ENCODE measurements at regions not wholly inside any gene's neighbourhood (a gene's known extent, or its start where the extent isn't known, plus 50 kb on each side); places are given as distances from the start of the nearest gene placed in this dataset.

DNA sequence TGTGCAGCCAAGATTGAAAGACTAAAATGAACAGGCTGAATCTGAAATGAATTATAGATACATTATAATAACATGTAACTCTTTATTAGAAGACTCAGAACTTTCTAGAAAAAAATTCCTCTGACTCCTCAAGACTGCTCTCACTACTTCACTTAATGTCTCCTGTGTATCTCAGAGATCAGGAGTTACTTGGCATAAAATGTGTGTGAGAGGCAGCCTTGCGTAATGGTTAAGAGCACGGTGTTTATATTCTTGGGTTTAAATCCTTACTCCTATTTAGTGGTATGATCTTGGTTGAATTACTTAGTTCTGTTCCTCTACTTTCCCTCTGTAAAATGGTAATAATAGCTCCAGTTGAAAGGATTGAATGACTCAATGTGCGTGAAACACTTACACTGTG is 634.9 kb downstream of the LTN1 start:
- no peaks in the 10 kb centered on the region for H3K4me1 ChIP-seq (ENCODE audit: insufficient read depth, low read length, poor library complexity, severe bottlenecking)
- no peaks in the 10 kb centered on the region for H3K36me3 ChIP-seq (ENCODE audit: insufficient read depth, low read length)
- TF ChIP-seq EZH2phosphoT487 (IDR thresholded peaks at IDR 0.05; ENCODE audit: borderline replicate concordance) (no peak), CTCF (conservative IDR thresholded peaks at IDR 0.05; ENCODE audit: low read length) (no peak)
- no peaks in the 10 kb centered on the region for H3K9me2 ChIP-seq (replicated peaks; ENCODE audit: low read depth, low read length)
- no peak overlapping the region for H3K4me2 ChIP-seq (ENCODE audit: low read depth, low read length, poor library complexity, severe bottlenecking)
- H3K79me2 ChIP-seq (ENCODE audit: insufficient read depth, low read length), result no peaks in the 10 kb centered on the region
- no peak overlapping the region for H3K4me3 ChIP-seq (ENCODE audit: low read length, poor library complexity, severe bottlenecking)
- no peak overlapping the region for H2AFZ ChIP-seq (ENCODE audit: low read length)
- H3K27me3 ChIP-seq (ENCODE audit: insufficient read depth, low read length, poor library complexity, severe bottlenecking), result no peaks in the 10 kb centered on the region
- H4K20me1 ChIP-seq (ENCODE audit: insufficient read depth, low read length, poor library complexity, severe bottlenecking), result no peaks in the 10 kb centered on the region
- no peak overlapping the region for H3K9ac ChIP-seq (ENCODE audit: low read depth, low read length, poor library complexity, severe bottlenecking)
- no peaks in the 10 kb centered on the region for H3K9me3 ChIP-seq (ENCODE audit: insufficient read depth, low read depth, low read length)
- H3F3A ChIP-seq (ENCODE audit: low read depth), result no peaks in the 10 kb centered on the region

DNA sequence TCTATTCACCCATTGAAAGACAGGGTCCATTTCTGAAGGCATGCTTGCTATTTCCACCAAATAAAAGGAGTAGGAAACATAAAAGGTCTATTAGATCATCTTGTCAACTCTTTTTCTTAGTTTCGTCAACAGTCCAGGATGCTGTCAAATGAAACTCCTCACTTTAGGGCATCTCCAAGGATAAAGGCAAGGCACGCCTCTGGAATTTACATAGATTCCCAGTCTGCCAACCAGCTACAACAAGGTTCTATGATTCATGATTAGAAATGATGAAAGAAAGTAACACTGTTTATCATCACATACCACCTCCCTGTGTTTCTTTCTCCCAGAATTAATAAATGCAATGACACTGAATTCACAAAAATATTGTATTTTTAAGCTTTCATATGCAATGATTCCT is 636.3 kb downstream of the LTN1 start:
- Histone ChIP-seq H3K79me2 (ENCODE audit: insufficient read depth, low read length) (no peaks in the 10 kb centered on the region), H2AFZ (ENCODE audit: low read length) (no peak overlapping the region), H4K20me1 (ENCODE audit: insufficient read depth, low read length, poor library complexity, severe bottlenecking) (no peaks in the 10 kb centered on the region), H3K9me2 (replicated peaks; ENCODE audit: low read depth, low read length) (no peaks in the 10 kb centered on the region), H3K4me1 (ENCODE audit: insufficient read depth, low read length, poor library complexity, severe bottlenecking) (no peaks in the 10 kb centered on the region), H3F3A (ENCODE audit: low read depth) (no peaks in the 10 kb centered on the region), H3K36me3 (ENCODE audit: insufficient read depth, low read length) (no peaks in the 10 kb centered on the region), H3K4me2 (ENCODE audit: low read depth, low read length, poor library complexity, severe bottlenecking) (no peak overlapping the region), H3K9ac (ENCODE audit: low read depth, low read length, poor library complexity, severe bottlenecking) (no peak overlapping the region), H3K9me3 (ENCODE audit: insufficient read depth, low read depth, low read length) (no peaks in the 10 kb centered on the region), H3K27me3 (ENCODE audit: insufficient read depth, low read length, poor library complexity, severe bottlenecking) (no peaks in the 10 kb centered on the region), H3K4me3 (ENCODE audit: low read length, poor library complexity, severe bottlenecking) (no peak overlapping the region)
- TF ChIP-seq CTCF (conservative IDR thresholded peaks at IDR 0.05; ENCODE audit: low read length) (no peak), EZH2phosphoT487 (IDR thresholded peaks at IDR 0.05; ENCODE audit: borderline replicate concordance) (no peak)

DNA sequence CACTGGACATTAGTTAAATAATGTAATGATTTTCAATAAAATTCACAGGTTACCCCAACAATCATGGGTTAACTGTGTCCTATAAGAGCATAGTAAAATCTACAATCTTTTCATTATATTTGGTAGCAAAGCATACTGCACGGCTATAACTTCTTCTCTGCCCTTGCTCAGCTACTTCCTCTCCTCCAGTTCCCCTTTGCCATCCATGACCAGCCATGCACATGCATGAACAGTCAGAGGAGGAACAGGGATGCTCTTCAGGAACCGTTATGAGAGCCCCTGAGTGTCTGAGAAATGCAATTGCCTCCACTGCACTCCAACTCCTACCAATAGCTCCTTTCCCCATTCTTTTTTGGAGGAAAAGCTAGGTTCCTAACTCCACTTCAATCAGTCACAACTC is 646.7 kb downstream of the LTN1 start:
- no peak overlapping the region for H3K4me2 ChIP-seq (ENCODE audit: low read depth, low read length, poor library complexity, severe bottlenecking)
- H3K27me3 ChIP-seq (ENCODE audit: insufficient read depth, low read length, poor library complexity, severe bottlenecking), result no peaks in the 10 kb centered on the region

More for the DNA sequence above, 646.7 kb downstream of the LTN1 start:
- Histone ChIP-seq H3K9me3 (ENCODE audit: insufficient read depth, low read depth, low read length) (no peaks in the 10 kb centered on the region), H3K4me1 (ENCODE audit: insufficient read depth, low read length, poor library complexity, severe bottlenecking) (no peaks in the 10 kb centered on the region), H3K79me2 (ENCODE audit: insufficient read depth, low read length) (no peaks in the 10 kb centered on the region), H3K36me3 (ENCODE audit: insufficient read depth, low read length) (no peaks in the 10 kb centered on the region), H3F3A (ENCODE audit: low read depth) (no peaks in the 10 kb centered on the region), H3K9me2 (replicated peaks; ENCODE audit: low read depth, low read length) (no peaks in the 10 kb centered on the region), H3K4me3 (ENCODE audit: low read length, poor library complexity, severe bottlenecking) (no peak overlapping the region), H3K9ac (ENCODE audit: low read depth, low read length, poor library complexity, severe bottlenecking) (no peak overlapping the region), H2AFZ (ENCODE audit: low read length) (no peak overlapping the region), H4K20me1 (ENCODE audit: insufficient read depth, low read length, poor library complexity, severe bottlenecking) (no peaks in the 10 kb centered on the region)
- TF ChIP-seq CTCF (conservative IDR thresholded peaks at IDR 0.05; ENCODE audit: low read length) (no peak), EZH2phosphoT487 (IDR thresholded peaks at IDR 0.05; ENCODE audit: borderline replicate concordance) (no peak)

Measured in Loucy (cell line).